NCI-H2227 treated with DMSO at 0.1 percent for 48 hours (cell line): ENCODE measurements at regions not wholly inside any gene's neighbourhood (a gene's known extent, or its start where the extent isn't known, plus 50 kb on each side); places are given as distances from the start of the nearest gene placed in this dataset.
"Not testable (repeated sequence)": the region's sequence is repeated elsewhere in the genome, so short reads cannot be mapped to it uniquely, and the experiment has no call there.

Experiments
- DNase-seq: peaks from one replicate; lab custom pipeline; 2025; lab: John Stamatoyannopoulos, UW

- peak; percentile 92 for DNase-seq
These were observed 445.4 kb upstream of the DEFB115 start for GRCh38 chr20:30811885-30812671.

DNA sequence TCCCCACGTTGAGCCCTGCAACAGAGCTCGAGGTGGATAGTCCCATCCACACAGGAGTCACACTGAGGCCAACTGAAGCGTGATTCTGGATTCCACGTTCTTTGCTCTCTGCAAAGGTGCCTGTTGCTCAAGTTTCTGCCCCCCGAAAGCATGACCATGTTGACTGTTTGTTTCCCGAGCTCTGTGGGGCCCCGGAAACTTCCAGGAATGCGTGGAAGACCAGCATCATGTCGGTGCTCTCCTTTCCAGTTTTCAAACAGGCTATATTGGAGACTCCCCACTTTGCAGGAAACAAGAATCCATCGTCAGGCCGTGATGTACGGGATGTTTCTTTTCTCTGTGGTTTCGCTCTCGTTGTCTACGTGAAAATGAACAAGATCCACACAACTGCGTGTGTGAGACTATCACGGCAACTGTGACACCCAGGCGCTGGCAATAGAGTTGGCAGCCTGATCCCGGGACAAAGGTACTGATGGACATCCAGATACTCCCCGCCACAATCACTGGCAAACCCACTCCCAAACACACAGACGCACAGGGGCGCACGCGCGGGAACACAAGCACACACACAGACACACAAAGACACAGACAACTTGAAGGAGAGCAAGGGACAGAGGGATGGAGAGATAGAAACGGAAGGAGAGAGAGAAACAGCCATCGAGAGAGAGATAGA is 444.6 kb upstream of the DEFB115 start:
- no peak for DNase-seq

DNA sequence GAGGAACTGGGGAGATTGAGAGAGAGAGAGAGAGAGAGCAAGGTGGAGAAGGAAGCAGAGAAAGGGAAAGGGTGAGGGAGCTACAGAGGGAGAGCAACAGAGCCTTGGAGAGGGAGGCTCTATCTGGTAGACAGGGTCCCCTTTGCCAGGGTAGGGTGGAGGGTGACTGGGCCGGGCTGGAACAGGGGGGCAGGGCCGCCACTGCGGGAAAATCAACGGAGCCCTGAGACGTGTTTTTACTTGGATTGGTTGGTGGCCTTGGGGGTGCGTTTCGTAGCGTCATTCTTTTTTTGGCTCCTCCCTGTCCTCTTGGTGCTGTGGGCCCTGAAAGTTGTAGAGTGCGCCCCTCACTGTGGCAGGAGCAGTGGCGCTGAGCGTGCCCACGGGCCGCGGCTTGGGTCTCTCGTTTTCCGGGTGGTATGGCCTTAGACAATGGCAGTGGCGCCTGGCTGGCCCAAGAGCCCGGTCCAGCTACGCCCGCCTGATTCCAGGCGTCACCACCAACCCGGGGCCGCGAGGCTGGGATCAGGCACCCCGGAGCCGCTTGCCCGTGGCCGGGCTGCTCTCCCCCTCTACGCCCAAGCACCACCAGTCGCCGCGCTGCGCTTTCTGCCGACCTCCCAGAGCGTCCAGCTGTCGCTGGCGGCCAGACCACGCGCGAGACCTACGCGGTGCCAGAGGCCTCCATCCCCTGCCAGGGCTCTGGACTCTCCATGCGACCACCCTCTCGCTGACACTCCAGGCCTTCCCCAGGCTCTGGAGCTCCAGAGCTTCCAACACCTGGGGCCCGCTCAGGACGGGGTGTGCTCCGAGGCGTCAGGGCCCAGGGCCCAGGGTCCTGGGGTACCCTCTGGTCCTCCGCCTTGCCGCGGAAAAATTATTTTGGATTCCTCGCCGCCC is 443.8 kb upstream of the DEFB115 start:
- not testable (repeated sequence) for DNase-seq

- not testable (repeated sequence) for DNase-seq
These were observed 443.2 kb upstream of the DEFB115 start for GRCh38 chr20:30814312-30814639.

GRCh38 chr20:30815027-30815576 is 442.4 kb upstream of the DEFB115 start:
- not testable (repeated sequence) for DNase-seq

GRCh38 chr20:30815577-30816181 is 441.8 kb upstream of the DEFB115 start:
- DNase-seq, result no peak

DNA sequence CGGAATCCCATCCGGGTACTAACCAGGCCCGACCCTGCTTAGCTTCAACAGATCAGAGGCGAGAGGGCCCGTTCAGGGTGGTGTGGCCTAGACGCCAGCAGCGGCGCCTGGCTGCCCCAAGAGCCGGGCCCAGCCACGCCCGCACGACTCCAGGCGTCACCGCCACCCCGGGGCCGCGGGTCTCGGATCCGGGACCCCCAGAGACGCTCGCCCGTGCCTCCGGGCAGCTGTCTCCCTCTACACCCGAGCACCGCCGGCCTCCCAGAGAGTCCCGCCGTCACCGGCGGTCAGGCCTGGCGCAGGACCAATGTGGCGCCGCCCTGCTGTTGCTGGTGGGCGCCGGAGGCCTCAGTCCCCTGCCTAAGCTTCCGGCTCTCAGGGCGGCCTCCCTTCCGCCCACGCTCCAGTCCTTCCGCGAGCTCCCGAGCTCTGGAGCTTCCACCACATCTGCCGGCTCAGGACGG is 441.2 kb upstream of the DEFB115 start:
- peak; percentile 29 for DNase-seq

GRCh38 chr20:30821615-30822014 is 435.8 kb upstream of the DEFB115 start:
- DNase-seq, result not testable (repeated sequence)

DNA sequence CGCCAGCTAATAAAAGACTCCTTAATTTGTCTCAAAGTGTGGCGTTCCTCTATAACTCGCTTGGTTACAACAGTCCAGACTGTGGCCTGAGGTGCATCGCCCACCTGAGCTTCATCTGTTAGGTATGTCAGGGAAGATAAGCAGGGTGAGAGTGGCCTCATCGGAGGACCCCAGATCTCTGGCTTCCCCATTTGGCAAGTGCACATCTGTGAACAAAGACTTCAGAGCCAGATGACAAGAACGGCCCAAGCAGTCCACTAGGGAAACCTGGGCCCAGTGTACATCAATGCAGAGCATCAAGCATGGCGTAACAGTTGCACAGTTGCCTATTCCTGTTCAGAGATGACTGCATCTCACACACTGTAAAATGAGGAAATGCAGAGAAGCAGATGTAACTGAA is 432.8 kb upstream of the DEFB115 start:
- DNase-seq, result not testable (repeated sequence)

DNA sequence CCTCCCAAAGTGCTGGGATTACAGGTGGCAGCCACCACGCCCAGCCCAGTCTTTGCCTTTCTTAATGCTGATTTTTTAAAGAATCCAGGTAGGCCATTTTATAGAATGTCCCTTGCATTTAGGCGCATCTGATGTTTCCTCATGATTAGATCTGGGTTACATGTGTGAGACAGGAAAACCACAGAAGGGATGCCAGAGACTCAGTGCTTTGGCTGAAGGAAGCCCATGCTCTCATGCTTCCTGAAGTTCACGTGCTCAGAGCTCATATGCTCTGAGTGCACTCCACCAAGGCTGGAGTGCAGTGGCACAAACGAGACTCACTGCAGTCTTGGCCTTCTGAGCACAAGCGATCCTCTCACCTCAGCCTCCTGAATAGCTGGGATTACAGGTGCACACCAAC is 411.5 kb upstream of the DEFB115 start:
- not testable (repeated sequence) for DNase-seq

- not testable (repeated sequence) for DNase-seq
These were observed 389.2 kb upstream of the DEFB115 start for GRCh38 chr20:30868271-30868670.

DNA sequence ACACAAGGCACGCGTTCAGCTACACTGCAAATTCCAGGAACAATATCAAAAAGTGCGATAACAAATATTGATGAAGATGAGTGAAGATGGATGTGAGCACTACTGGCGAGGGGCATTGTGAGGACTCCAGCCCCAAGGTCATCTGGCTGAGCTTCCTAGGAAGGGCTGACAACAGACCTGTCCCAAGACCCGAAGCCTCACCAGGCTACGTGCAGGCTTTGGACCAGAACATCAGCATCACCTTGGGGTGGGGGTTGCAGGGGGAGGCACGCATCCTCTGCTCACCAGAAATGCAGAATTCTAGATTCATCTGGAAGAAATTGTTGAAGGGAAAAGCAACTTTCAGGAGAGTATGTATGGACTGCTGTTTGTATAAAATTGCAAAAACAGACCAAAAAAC is 386.3 kb upstream of the DEFB115 start:
- DNase-seq, result not testable (repeated sequence)

DNA sequence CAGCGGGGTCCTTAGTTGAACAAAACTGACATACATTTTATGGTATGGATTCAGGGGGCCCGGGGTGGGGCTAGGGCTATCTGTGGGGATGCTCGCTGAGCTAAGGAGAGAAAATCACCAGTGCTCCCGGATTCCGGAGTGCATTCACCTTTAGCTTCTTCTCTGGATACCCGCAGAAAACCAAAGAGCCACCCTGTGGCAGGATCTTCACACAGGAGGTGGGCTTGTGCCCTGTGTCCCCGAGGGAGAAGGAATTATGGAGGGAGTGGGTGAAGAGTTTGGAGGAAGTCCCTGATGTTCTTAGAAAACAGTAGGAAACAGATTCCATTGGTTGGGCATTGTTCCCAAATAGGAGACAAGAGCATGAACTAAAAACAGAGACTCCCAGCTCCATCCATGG is 385.2 kb upstream of the DEFB115 start:
- DNase-seq, result not testable (repeated sequence)

DNA sequence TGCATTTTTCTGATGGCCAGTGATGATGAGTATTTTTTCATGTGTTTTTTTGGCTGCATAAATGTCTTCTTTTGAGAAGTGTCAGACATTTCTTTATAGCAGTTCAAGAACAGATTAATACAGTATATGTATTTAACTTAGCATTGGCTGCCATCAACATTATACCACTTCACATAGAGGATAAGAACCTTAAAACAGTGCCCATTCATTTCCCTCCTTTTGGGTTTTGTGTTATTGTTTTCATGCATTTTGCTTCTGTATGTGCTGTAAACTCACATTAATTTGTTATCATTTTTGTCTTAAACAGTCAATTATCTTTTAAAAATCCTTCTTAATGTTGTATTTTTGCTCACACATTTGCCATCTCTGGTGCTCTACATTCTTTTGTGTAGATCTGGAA is 381.6 kb upstream of the DEFB115 start:
- DNase-seq, result not testable (repeated sequence)

DNA sequence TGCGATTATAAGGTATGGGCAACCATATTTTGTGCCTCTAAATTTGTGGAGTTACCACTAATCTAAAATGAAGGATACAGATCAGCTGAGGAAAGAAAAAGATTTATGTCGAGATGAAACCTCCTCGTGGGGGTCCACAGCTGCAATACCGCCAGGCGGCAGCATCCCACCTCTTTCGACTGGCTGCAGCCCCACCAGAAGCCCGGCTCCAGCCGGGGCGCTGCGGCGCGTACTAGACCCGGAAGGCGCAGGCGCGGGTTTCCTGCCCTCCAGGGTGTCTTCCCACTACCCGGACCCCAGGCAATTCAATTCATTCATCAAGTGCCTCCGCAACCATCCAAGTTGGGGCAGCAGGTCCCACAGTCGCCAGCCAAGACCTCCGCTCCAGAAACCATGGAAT is 366.1 kb upstream of the DEFB115 start:
- DNase-seq, result not testable (repeated sequence)

DNA sequence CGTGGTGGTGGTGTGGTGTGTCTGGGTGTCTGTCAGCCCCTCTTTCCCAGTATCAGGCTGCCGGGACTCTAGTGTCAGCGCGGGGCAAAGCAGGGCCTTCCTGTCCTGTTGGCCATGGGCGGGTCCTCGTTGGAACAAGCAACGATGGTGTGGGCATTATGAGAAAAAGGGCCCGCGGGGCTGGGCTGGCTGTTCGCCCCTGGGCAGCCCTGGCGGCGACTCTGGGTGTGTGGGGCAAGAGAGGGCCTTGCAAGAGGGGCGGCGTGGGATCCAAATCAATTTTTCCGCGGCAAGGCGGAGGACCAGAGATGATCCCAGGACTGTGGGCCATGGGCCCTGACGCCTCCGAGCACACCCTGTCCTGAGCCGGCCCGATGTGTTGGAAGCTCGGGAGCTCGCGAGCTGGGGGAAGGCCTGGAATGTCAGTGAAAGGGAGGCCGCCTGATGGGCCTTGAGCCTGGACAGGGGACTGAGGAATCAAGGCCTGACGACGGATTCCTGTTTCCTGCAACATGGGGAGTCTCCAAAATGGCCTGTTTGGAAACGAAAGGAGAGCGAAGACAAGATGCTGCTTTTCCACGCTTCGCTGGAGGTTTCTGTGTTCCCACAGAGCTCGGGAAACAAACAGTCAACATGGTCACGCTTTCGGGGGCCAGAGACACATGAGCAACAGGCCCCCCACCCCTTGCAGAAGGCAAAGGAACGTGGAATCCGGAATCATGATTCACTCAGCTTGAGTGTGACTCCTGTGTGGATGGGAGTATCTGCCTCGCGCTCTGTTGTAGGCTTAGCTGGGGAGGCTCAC is 364.7 kb upstream of the DEFB115 start:
- no peak for DNase-seq

DNA sequence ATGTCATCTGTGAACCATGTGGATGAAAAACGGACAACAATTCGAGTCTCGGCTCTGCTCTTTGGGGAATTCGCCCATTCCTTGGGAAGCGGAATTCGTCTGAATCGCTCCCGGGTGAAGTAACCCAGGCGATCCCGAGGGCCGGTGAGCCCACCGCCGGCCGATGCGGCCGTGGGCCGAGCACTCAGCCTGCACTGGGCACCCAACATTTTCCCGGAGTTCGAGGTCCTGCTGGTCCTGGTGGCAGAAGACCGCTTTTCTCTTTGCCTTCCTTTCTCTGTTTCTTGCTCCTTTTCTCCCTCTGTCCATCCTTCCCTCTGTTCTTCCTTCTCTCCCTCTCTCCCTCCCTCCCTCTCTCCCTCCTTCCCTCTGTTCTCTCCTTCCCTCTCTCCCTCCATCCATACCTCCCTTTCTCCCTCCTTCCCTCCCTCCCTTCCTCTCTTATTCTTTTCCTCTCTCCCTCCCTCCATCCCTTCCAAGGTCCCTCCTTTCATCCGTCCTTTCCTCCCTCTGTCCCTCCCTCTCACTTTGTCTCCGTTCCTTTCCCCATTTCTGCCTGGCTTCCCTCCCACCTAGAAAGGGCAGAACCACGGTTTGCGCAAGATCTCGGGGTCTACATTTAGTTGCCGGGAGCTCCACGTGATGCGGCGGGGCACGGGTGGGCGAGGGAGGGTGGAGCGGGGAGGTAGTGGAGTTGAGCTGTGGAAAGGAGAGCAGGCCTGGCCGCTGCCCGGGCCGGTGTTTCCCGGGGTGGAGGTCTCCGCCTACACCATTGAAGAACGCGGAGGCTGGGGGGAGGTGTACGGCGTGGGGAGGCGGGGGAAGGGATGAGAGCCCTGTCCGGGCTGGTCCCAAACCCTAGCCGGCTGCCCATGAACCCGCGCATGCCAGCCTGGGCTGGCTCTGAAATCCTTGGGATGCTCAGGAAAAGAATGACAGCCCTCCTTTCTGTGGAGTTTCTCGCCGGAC is 363.8 kb upstream of the DEFB115 start:
- DNase-seq, result not testable (repeated sequence)

DNA sequence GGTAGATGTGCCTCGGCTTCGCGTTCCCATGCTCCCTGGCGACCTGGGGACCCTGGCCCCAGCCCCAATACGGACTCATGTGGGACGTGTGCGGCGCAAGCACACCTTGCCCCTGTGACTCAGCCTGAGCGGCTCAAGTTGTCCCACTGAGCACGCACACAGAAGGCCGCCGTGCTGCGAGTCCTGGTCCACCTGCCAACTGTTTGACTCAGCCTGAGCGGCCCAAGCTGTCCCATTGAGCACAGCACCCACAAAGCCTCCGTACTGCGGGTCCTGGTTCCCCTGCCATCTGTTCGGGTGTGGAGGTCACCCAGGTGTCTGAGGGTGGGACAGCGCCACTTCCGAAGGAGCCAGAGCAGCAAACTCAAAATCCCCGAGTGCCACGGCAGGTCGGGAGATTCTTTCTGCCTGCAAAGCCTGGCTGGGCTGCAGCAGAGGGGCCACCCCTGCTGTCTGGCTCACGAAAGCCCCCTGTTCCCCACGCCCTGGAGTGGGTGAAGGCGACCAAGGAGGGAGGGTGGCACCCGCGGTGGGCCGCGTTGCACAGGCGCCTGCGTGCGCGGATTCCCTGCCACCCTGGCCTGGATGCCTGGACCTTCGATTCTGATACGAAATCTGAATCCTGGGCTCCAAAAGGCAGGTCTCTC is 362.6 kb upstream of the DEFB115 start:
- DNase-seq, result not testable (repeated sequence)

DNA sequence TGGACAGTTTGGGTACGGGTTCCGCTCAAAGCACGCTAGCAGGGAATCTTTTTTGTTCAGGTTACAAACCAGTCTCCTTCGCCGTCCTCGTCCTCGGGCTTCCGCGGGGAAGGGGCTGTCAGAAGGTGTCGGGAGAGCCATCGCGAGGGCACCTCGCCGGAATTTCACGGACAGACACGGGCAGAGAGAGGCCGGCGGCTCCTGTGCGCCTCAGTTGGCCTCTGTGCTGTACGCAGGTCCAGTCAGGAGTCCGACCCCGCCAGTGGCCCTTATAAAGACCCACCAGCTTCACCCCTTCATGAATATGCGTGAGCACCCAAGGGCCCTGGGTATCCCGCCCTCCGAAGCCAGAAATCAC is 362.1 kb upstream of the DEFB115 start:
- not testable (repeated sequence) for DNase-seq
